ENCODE measurements at regions not wholly inside any gene's neighbourhood (a gene's known extent, or its start where the extent isn't known, plus 50 kb on each side); places are given as distances from the start of the nearest gene placed in this dataset.
"Not testable (repeated sequence)": the region's sequence is repeated elsewhere in the genome, so short reads cannot be mapped to it uniquely, and the experiment has no call there.

DNA sequence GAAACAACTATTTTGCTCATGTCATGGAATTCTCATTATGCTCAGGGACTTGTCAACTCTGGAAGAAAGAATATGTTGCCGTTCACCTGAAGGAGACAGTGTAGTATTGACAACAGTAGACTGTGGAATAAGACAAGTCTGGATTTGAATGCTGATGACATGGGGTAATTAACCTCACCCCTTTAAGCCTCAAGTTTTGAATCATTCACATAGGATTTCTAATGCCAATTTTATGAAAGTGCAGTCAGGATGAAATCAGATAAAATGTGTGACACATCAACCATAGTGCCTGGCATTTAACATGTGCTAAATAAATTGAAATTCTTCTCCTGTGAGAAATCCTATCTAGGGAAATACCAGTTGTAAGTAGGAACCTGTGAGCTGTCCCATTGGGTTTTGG is 305.8 kb downstream of the KIF20B start:
- DNase-seq (ENCODE audit: low spot score), result no peak
- in situ Hi-C loops (cut with MboI; ENCODE audit: low pct_unique_long_range_greater_than_20kb, low sequenced_read_pairs, unreplicated experiment), result no loop called here
- no peak for TF ChIP-seq CTCF (IDR thresholded peaks at IDR 0.05; ENCODE audit: extremely low read depth, insufficient read depth, missing control alignments)

DNA sequence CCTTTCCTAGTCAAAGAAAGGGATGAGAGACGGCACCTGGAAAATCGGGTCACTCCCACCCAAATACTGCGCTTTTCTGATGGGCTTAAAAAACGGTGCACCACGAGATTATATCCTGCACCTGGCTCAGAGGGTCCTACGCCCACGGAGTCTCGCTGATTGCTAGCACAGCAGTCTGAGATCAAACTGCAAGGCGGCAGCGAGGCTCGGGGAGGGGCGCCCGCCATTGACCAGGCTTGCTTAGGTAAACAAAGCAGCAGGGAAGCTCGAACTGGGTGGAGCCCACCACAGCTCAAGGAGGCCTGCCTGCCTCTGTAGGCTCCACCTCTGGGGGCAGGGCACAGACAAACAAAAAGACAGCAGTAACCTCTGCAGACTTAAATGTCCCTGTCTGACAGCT is 309.9 kb downstream of the KIF20B start:
- in situ Hi-C loops (cut with MboI; ENCODE audit: low pct_unique_long_range_greater_than_20kb, low sequenced_read_pairs, unreplicated experiment); DNase-seq (ENCODE audit: low spot score): not testable (repeated sequence)

DNA sequence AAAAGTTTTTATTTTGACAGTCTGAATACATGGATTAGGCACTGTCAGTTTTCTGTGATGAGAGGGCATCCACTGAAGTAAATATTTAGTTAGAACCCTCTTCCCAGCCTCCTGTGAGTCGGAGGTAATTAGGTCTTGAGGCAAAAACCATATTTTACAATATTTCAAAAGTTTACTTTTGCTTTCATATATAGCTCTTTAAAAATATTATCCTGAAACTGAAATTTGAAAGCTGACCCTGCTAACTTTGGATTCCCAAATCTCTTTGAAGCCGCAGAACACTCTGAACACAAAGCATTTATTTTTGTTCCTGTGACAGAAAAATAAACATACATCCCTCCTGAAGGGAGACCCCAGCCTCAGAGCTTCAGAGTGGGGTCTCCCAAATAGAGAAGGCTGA is 317.4 kb downstream of the KIF20B start:
- DNase-seq (ENCODE audit: low spot score), result no peak
- in situ Hi-C loops (cut with MboI; ENCODE audit: low pct_unique_long_range_greater_than_20kb, low sequenced_read_pairs, unreplicated experiment), result no loop called here
- no peak for TF ChIP-seq CTCF (IDR thresholded peaks at IDR 0.05; ENCODE audit: extremely low read depth, insufficient read depth, missing control alignments)

- TF ChIP-seq CTCF (IDR thresholded peaks at IDR 0.05; ENCODE audit: extremely low read depth, insufficient read depth, missing control alignments), result no peak
- DNase-seq (ENCODE audit: low spot score), result no peak
- in situ Hi-C loops (cut with MboI; ENCODE audit: low pct_unique_long_range_greater_than_20kb, low sequenced_read_pairs, unreplicated experiment), result no loop called here
These were observed 319.1 kb downstream of the KIF20B start for GRCh38 chr10:90020506-90020905.

DNA sequence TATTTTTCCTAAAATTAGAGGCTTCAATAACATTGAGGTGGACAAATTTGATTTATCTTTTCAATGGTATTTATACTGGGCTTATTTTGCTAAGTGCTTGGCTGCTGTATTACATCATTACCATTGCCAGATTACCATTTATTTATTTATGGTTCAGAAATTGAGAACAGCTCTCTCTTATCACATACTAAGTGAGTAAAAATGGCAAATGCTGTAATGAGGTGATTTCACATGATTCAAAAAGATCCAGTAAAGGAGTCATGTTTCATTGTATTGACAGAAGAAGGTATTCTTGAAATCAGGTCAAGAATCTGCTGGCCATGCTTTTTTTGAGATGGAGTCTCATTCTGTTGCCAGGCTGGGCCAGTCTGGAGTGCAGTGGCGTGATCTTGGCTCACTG is 322.6 kb downstream of the KIF20B start:
- in situ Hi-C loops (cut with MboI; ENCODE audit: low pct_unique_long_range_greater_than_20kb, low sequenced_read_pairs, unreplicated experiment), result no loop called here
- DNase-seq (ENCODE audit: low spot score), result no peak
- no peak for TF ChIP-seq CTCF (IDR thresholded peaks at IDR 0.05; ENCODE audit: extremely low read depth, insufficient read depth, missing control alignments)

GRCh38 chr10:90028312-90028711 is 326.9 kb downstream of the KIF20B start:
- no peak for DNase-seq (ENCODE audit: low spot score)
- no peak for TF ChIP-seq CTCF (IDR thresholded peaks at IDR 0.05; ENCODE audit: extremely low read depth, insufficient read depth, missing control alignments)
- in situ Hi-C loops (cut with MboI; ENCODE audit: low pct_unique_long_range_greater_than_20kb, low sequenced_read_pairs, unreplicated experiment), result no loop called here

- in situ Hi-C loops (cut with MboI; ENCODE audit: low pct_unique_long_range_greater_than_20kb, low sequenced_read_pairs, unreplicated experiment), result no loop called here
- no peak for DNase-seq (ENCODE audit: low spot score)
- no peak for TF ChIP-seq CTCF (IDR thresholded peaks at IDR 0.05; ENCODE audit: extremely low read depth, insufficient read depth, missing control alignments)
These were observed 330.4 kb downstream of the KIF20B start for GRCh38 chr10:90031776-90032175.
